ENCODE measurements at regions not wholly inside any gene's neighbourhood (a gene's known extent, or its start where the extent isn't known, plus 50 kb on each side); places are given as distances from the start of the nearest gene placed in this dataset.
"Not testable (repeated sequence)": the region's sequence is repeated elsewhere in the genome, so short reads cannot be mapped to it uniquely, and the experiment has no call there.

DNA sequence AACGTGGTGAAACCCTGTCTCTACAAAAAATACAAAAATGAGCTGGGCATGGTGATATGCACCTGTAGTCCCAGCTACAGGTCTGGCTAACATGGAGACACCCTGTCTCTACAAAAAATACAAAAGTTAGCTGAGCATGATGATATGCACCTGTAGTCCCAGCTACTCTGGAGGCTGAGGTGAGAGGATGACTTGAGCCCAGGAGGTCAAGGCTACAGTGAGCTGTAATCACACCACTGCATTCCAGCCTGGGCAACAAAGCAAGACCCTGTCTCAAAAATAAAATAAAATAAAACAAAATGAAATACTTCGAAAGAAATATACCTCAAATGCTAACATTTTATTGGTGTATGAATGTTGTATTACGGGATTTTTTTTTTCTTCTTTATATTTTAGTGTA, 107.6 kb upstream of the EGLN3 start:
- no peak for DNase-seq

- DNase-seq = no peak
These were observed 105.2 kb upstream of the EGLN3 start for GRCh38 chr14:34056046-34056445.

- DNase-seq = no peak
These were observed 104.5 kb upstream of the EGLN3 start for GRCh38 chr14:34055157-34055950.

DNA sequence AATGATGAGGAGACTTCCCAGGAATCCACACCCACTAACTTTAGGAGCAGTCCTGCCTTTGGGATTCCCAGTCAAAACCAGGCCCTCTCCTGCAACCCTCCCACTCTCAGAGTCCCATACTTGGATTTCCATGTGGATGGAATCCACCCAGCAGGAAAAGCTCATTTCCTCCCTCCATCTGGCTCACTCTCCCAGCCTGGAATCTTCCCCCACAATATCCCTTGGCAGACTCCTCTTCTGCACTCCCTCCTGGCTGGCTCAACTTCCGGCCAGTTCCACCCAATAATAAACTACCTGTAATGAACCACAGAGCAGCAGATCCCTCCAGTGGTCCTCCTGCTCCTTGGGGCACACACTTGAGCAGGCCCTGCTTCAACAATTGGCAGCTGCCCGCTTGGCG, 102.8 kb upstream of the EGLN3 start:
- DNase-seq = peak; percentile 13 to 76

GRCh38 chr14:34052658-34053014, 101.8 kb upstream of the EGLN3 start:
- DNase-seq = no peak

DNA sequence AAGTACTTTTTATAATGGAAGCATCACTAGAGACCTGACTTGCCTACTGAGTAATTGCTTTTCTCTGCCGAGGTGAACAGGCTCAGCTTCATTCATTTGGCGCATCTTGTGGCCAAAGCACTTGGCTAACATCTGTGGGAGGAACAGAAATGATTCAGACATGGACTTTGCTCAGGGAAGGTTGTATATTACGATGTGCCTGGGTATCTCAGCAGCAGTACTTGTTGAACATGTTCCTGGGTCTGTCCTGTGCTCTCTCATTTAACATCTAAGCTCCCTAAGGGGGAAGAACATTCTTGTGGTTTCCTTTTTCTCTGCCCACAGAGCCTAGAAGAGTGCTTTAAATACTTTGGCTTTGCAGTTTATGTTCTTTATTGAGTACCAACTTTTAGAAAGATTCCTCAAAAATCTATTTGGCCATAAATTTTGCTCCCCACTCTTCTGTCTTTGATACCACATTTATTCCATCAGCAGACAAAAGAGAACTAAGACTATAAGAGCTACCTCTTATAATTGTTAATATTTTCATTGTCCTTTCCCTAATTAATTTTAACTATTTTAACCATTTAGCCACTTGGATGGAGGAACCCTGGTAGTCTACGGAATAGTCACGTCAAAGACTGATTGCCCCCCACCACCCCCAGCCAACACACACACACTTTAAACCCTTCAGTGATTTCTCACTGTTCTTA, 101.2 kb upstream of the EGLN3 start:
- no peak for DNase-seq

GRCh38 chr14:34050606-34051005, 99.7 kb upstream of the EGLN3 start:
- DNase-seq = no peak

GRCh38 chr14:34049790-34050189, 98.9 kb upstream of the EGLN3 start:
- DNase-seq = no peak

DNA sequence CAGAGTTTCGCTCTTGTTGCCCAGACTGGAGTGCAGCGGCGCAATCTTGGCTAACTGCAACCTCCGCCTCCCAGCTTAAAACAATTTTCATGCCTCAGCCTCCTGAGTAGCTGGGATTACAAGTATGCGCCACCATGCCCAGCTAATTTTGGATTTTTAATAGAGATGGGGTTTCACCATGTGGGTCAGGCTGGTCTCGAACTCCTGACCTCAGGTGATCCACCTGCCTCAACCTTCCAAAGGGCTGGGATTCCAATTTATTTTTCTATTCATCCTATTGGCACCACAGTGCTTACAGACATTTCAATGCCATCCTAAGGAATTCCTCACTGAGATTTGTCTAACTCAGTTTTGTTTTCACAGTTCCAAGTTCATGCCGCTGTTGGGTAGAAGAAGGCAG, 98.3 kb upstream of the EGLN3 start:
- DNase-seq = not testable (repeated sequence)

DNA sequence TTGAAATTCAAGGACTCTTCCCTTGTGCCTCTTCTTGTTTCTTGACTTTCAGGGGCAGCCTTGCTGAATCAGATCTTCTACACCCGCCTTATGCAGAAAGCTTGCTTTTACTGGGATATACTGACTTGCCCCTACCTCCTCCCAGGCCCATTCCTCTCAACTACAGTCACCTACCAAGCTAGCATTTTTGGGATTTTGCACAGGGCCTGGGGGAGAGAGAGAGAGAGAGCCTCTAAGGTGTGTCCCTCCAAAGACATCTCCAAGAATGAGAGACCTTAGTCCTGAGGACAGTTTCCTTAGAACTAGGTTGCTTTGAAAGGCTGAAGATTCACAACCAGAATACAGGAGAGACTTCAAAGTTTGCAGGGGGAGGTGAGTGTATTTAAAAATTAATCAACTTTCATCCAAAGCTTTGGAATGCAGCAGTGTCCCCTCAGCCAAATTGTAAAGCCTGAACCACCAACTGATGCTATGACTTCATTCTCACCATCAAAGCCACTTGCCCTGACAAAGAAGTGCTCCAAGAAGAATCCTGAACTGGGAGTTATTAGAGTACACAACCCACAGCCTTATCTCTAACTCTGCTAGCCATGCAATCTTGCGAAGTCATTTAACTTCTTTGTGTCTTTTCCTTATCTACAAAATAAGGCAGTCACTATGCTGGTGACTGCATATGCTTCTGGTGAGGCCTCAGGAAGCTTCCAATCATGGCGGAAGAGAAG, 96.1 kb upstream of the EGLN3 start:
- no peak for DNase-seq

DNA sequence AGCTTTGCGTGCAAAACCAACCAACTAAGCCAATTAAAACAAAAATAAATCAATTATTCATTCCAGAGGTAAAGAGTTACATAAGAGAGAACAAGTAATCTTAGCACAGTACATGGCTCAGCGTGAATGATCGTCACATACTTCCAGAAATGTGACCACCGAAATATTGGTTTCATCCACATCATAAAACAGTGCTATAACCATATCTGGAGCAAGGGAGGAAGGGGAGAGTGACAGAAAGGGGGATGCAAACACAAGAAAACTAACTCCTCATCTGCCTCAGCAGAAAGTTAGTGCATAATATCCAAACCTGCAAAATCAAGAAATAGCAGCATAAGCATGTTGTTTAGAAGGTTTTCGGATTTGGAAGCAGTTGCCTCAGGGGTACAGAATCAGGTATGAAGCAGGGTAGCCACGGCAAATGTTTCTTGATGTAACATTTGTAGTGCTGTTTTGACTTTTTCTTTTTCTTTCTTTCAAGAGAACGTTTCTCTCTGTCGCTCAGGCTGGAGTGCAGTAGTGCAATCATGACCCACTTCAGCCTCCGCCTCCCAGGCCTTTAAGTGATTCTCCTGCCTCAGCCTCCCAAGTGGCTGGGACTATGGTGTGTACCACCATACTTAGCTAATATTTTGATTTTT, 93.9 kb upstream of the EGLN3 start:
- no peak for DNase-seq

GRCh38 chr14:34044373-34044637, 93.4 kb upstream of the EGLN3 start:
- DNase-seq = no peak

DNA sequence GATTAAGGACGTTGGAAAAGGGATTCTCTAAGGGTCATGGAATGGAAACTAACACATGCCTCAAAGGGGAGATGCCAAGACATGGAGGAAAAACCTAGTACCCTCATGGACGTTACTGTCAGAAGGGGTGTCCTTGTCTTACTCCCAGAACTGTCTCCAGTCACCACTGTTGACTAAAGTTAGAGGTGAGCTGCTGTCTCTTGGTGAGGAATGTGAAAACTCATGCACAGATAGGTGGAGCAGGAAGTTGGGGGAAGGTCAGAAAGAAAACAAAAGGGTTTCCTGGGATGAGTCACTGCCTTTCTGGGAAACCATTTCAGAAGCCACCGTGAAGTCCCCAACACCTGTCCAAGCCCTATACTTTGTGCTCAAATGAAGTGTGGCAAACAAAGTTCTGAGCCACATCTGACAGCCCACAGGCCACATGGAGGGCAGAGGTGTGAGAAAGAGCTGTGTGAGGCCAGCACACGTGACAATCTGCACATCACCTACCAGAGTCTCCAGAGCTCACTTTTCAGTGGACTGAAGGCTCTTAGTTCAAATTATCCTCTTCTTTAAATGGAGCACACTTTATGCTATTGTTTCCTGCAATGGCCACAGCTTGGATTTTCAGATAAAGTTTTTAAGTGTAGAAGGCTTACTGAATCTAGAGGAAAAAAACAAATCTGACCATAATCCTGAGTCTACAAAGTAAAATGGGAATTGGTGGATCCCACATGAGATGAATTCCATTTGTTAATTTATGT, 92.9 kb upstream of the EGLN3 start:
- DNase-seq = no peak

DNA sequence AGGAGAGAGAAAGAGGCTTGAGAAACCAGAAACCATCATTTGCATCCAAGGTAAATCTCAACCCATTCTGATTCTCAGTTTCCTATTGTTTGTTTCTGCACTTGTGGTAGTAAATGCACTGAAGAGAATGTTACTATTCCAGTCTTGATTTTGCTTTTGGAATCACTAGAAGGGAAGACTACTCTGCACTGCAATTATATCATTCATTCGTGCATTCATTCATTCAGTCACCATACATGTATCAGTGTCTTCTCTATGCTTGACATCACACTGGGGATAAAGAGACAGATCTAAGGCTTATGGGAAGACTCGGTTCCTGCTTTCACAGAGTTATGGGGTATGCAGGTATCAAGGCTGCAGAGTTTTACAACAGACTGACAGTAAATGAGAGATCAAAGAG, 90.3 kb upstream of the EGLN3 start:
- no peak for DNase-seq

GRCh38 chr14:34040766-34041165, 89.9 kb upstream of the EGLN3 start:
- no peak for DNase-seq

DNA sequence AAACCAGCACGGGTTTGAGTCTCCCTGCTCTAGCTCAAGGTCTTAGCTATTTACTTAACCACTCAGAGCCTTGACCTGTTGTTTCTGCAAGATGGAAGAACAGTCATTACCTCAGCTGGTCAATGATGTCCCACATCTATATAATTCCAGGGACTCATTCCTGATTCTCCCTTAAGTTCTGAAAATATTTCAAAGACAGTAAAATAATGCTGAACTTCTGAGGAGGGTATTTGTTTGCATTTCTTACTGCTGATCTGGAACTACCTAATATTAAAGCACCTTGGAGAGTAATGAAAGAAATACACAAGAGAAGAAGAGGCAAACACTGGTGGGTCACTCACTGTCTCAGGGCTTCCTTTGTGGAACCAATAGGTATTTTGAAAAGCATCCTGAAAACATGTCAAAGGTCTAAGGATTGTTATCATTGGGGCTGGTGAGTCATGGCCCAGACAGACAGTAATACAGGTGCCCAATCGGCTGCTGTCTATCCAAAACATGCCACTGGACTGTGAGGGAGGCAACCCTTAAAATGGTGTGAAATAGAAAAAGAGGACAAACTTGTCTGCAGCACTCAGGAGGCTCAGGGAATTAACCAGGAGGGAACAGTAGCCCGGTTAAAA, 88.7 kb upstream of the EGLN3 start:
- no peak for DNase-seq

DNA sequence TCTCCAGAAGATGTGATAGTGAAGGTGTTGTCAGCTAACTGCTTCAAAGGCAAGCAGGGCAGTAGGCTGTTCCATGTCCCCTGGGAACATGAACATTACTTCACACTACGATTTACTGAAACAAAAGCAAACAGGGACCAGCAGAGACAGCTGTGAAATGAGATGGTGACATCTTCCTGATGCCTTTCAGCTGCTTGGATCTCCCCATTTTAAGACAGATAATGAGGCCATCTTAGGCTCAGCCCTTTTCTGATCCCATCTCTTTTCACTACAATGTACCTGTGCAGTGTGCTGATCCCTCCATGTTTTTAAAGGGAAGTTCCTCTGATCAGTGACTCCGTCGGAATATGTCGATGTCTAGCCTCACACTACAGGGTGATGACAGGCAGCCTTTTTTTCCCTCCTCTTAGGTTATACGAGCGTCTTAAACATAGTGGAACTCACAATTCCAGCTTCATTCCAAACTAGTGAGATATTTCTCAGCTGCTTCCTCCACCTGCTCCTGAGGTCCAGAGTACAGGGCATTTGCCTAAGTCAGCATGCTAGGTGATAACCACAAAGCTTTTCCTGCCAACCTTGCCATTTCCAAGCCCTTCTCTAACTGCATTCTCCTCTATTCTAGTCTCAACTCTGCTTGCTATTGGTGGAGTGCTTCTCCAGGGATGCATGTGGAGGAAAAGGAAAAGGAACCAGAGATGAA, 87.6 kb upstream of the EGLN3 start:
- no peak for DNase-seq

GRCh38 chr14:34036319-34036766, 85.5 kb upstream of the EGLN3 start:
- no peak for DNase-seq

DNA sequence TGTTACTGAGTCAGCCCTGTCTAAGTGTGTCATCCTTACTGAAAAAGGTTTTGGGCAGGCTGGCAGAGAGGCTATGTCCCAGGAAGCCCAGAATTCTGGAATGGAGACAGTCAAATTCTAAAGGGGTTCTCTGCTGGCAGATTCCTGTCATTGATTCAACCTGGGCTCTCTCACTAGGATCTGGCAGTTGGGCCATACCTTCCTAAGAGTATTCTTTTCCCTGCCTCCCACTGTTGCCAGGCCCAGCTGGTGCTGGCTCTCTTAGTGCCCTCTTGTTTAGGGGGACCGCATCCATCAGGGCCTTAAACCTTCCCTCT, 85.0 kb upstream of the EGLN3 start:
- no peak for DNase-seq

GRCh38 chr14:34035177-34035933, 84.5 kb upstream of the EGLN3 start:
- DNase-seq = no peak
